ENCODE measurements at regions not wholly inside any gene's neighbourhood (a gene's known extent, or its start where the extent isn't known, plus 50 kb on each side); places are given as distances from the start of the nearest gene placed in this dataset.

GRCh38 chr1:86296305-86297205 lies 99.6 kb downstream of the ODF2L start:
- H3K36me3 ChIP-seq (ENCODE audit: control insufficient read depth, insufficient read depth, low read length) = no peaks in the 10 kb centered on the region
- no peak for DNase-seq (ENCODE audit: low read depth)
- H3K4me3 ChIP-seq (ENCODE audit: low read depth, low read length) = no peak overlapping the region
- H3K27me3 ChIP-seq (ENCODE audit: control insufficient read depth, insufficient read depth, low read length) = no peaks in the 10 kb centered on the region
- TF ChIP-seq CTCF (IDR thresholded peaks at IDR 0.05; ENCODE audit: insufficient read depth, low read length, poor library complexity, severe bottlenecking) = no peak

- Histone ChIP-seq H3K36me3 (ENCODE audit: control insufficient read depth, insufficient read depth, low read length) (no peaks in the 10 kb centered on the region), H3K27me3 (ENCODE audit: control insufficient read depth, insufficient read depth, low read length) (no peaks in the 10 kb centered on the region), H3K4me3 (ENCODE audit: low read depth, low read length) (no peak overlapping the region)
- no peak for DNase-seq (ENCODE audit: low read depth)
- TF ChIP-seq CTCF (IDR thresholded peaks at IDR 0.05; ENCODE audit: insufficient read depth, low read length, poor library complexity, severe bottlenecking) = no peak
Measured at GRCh38 chr1:86289746-86290145, 106.4 kb downstream of the ODF2L start.

GRCh38 chr1:86289161-86289560 lies 107.0 kb downstream of the ODF2L start:
- no peak for TF ChIP-seq CTCF (IDR thresholded peaks at IDR 0.05; ENCODE audit: insufficient read depth, low read length, poor library complexity, severe bottlenecking)
- Histone ChIP-seq H3K27me3 (ENCODE audit: control insufficient read depth, insufficient read depth, low read length) (no peaks in the 10 kb centered on the region), H3K36me3 (ENCODE audit: control insufficient read depth, insufficient read depth, low read length) (no peaks in the 10 kb centered on the region), H3K4me3 (ENCODE audit: low read depth, low read length) (no peak overlapping the region)
- no peak for DNase-seq (ENCODE audit: low read depth)

GRCh38 chr1:86288586-86289147 lies 107.5 kb downstream of the ODF2L start:
- Histone ChIP-seq H3K36me3 (ENCODE audit: control insufficient read depth, insufficient read depth, low read length) (no peaks in the 10 kb centered on the region), H3K27me3 (ENCODE audit: control insufficient read depth, insufficient read depth, low read length) (no peaks in the 10 kb centered on the region), H3K4me3 (ENCODE audit: low read depth, low read length) (no peak overlapping the region)
- no peak for TF ChIP-seq CTCF (IDR thresholded peaks at IDR 0.05; ENCODE audit: insufficient read depth, low read length, poor library complexity, severe bottlenecking)
- no peak for DNase-seq (ENCODE audit: low read depth)

GRCh38 chr1:86285796-86286195 lies 110.3 kb downstream of the ODF2L start:
- no peak overlapping the region for H3K4me3 ChIP-seq (ENCODE audit: low read depth, low read length)
- TF ChIP-seq CTCF (IDR thresholded peaks at IDR 0.05; ENCODE audit: insufficient read depth, low read length, poor library complexity, severe bottlenecking) = no peak
- H3K36me3 ChIP-seq (ENCODE audit: control insufficient read depth, insufficient read depth, low read length) = no peaks in the 10 kb centered on the region
- H3K27me3 ChIP-seq (ENCODE audit: control insufficient read depth, insufficient read depth, low read length) = no peaks in the 10 kb centered on the region
- DNase-seq (ENCODE audit: low read depth) = no peak

Data from kidney epithelial cell (primary cell).